ENCODE measurements at regions not wholly inside any gene's neighbourhood (a gene's known extent, or its start where the extent isn't known, plus 50 kb on each side); places are given as distances from the start of the nearest gene placed in this dataset.
A peak's percentile ranks its signal among the peaks of the same experiment; 100 is the strongest.

DNA sequence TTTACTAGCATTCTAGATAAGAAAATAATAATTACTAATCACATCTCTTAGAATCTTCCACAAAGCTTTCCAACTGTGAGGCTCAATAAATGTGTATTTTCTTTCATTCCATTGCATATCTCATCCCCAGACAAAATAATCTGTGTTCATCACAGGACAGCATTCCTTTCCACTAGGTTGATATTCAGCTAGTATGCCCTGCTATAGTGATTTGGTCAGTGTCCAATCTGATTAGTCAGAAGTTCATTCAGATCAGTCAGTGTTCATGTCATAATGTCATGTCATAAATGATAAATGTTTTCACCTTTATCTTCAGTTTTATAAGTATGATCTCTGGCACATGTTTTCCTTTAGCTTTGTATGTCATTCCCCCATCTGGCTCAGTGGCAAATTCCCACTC, 611.4 kb downstream of the KCTD8 start:
- H3K4me1 ChIP-seq (ENCODE audit: insufficient read depth), result no peaks in the 10 kb centered on the region
- TF ChIP-seq EP300 (IDR thresholded peaks at IDR 0.05) (no peak), POLR2A (IDR thresholded peaks at IDR 0.05) (no peak)
- TF ChIP-seq, protein P1, sequence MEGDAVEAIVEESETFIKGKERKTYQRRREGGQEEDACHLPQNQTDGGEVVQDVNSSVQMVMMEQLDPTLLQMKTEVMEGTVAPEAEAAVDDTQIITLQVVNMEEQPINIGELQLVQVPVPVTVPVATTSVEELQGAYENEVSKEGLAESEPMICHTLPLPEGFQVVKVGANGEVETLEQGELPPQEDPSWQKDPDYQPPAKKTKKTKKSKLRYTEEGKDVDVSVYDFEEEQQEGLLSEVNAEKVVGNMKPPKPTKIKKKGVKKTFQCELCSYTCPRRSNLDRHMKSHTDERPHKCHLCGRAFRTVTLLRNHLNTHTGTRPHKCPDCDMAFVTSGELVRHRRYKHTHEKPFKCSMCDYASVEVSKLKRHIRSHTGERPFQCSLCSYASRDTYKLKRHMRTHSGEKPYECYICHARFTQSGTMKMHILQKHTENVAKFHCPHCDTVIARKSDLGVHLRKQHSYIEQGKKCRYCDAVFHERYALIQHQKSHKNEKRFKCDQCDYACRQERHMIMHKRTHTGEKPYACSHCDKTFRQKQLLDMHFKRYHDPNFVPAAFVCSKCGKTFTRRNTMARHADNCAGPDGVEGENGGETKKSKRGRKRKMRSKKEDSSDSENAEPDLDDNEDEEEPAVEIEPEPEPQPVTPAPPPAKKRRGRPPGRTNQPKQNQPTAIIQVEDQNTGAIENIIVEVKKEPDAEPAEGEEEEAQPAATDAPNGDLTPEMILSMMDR (IDR thresholded peaks at IDR 0.05), result no peak
- no peaks in the 10 kb centered on the region for H3K27me3 ChIP-seq
- no peak for DNase-seq
- no peaks in the 10 kb centered on the region for H3K36me3 ChIP-seq
- H3K27ac ChIP-seq, result no peak overlapping the region
- intact Hi-C loops (cut with DNase I), result no loop called here
- no peak overlapping the region for H3K4me3 ChIP-seq
- H3K9me3 ChIP-seq, result no peaks in the 10 kb centered on the region

DNA sequence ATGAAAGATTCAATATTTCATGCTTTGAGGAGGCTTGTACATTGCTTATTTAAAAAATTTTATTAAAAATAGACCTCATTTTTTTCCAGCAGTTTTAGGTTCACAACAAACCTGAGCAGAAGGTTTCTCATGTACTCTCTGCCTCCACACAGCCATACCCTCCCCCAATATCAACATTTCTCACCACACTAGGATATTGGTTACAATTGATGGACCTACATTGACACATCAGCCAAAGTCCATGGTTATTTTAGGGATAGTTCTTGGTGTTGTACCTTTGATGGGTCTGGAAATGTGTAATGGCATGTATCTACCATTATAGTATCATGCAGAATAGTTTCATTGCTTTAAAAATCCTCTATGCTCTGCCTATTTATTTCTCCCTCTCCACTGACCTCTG, 611.0 kb downstream of the KCTD8 start:
- Histone ChIP-seq H3K4me3 (no peak overlapping the region), H3K9me3 (no peaks in the 10 kb centered on the region), H3K36me3 (no peaks in the 10 kb centered on the region), H3K4me1 (ENCODE audit: insufficient read depth) (no peaks in the 10 kb centered on the region), H3K27ac (no peak overlapping the region), H3K27me3 (no peaks in the 10 kb centered on the region)
- intact Hi-C loops (cut with DNase I), result no loop called here
- TF ChIP-seq POLR2A (IDR thresholded peaks at IDR 0.05), result no peak
- no peak for TF ChIP-seq EP300 (IDR thresholded peaks at IDR 0.05)
- TF ChIP-seq, protein P1 (IDR thresholded peaks at IDR 0.05), result no peak
- no peak for DNase-seq

DNA sequence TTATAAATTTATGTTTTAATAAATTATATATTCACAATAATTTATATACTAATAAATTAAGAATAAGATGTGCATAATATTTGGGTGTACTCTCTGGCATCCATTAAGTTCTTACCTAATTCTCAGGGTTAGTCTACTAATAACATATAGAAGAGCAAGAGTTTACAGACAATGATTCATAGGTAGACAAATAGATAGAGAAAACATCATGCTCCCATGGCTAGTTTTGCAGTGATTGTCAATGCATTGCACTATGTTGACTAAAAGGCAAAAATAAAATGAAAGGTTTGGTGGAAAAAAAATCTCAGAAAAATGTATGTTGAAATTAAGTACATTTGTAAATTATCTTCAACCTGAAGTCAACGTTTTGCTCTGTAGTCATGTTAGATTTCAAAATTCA, 606.0 kb downstream of the KCTD8 start:
- WGBS, 3 donors, result 64 to 70% (median 65%) methylated on average over 1 of the region's 1 CpG

DNA sequence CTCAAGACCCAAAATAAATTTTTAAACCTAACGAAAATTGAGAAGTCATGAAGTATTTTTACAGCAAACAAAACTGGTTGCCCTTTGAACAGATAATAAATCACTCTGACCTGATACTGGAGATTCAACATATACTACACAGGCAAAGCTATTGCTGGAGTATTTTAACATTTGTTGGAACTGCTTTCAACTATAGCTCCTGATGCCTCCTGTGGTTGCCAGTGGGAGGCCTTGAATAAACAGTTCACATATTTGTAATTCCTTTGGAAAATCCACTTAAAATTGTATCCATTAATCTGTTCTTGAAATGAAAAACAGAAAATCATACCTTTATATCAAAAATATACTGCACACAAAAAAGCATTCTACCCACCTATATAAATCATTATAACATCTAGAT, 605.1 kb downstream of the KCTD8 start:
- WGBS, 3 donors, result 17 to 31% (median 28%) methylated on average over 1 of the region's 1 CpG
- intact Hi-C loops (cut with DNase I), result no loop called here
- H3K4me3 ChIP-seq, result no peak overlapping the region
- no peak overlapping the region for H3K27ac ChIP-seq
- DNase-seq, result no peak
- H3K4me1 ChIP-seq (ENCODE audit: insufficient read depth), result no peaks in the 10 kb centered on the region
- no peaks in the 10 kb centered on the region for H3K27me3 ChIP-seq
- TF ChIP-seq, protein P1 (IDR thresholded peaks at IDR 0.05), result no peak
- no peak for TF ChIP-seq POLR2A (IDR thresholded peaks at IDR 0.05)
- TF ChIP-seq EP300 (IDR thresholded peaks at IDR 0.05), result no peak
- no peaks in the 10 kb centered on the region for H3K36me3 ChIP-seq
- H3K9me3 ChIP-seq, result no peaks in the 10 kb centered on the region

More for the DNA sequence above, 606.0 kb downstream of the KCTD8 start:
- TF ChIP-seq POLR2A (IDR thresholded peaks at IDR 0.05) (no peak), EP300 (IDR thresholded peaks at IDR 0.05) (no peak)
- TF ChIP-seq, protein P1 (IDR thresholded peaks at IDR 0.05), result no peak
- intact Hi-C loops (cut with DNase I), result no loop called here
- Histone ChIP-seq H3K4me1 (ENCODE audit: insufficient read depth) (no peaks in the 10 kb centered on the region), H3K9me3 (no peaks in the 10 kb centered on the region), H3K27ac (no peak overlapping the region), H3K4me3 (no peak overlapping the region), H3K36me3 (no peaks in the 10 kb centered on the region), H3K27me3 (no peaks in the 10 kb centered on the region)
- no peak for DNase-seq

DNA sequence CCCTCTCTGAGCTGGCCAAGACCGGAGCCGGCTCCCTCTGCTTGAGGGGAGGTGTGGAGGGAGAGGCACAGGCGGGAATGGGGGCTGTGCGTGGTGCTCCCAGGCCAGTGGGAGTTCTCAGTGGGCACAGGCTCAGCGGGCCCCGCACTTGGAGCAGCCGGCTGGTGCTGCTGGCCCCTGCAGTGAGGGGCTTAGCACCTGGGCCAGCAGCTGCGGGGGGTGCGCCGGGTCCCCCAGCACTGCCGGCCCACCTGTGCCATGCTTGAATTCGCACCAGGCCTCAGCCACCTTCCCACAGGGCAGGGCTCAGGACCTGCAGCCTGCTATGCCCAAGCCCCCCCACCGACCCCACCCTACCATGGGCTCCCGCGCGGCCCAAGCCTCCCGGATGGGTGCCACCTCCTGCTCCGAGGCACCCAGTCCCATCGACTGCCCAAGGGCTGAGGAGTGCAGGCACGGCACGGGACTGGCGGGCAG, 602.5 kb downstream of the KCTD8 start:
- H3K27ac ChIP-seq, result no peak overlapping the region
- H3K4me1 ChIP-seq (ENCODE audit: insufficient read depth), result no peaks in the 10 kb centered on the region
- intact Hi-C loops (cut with DNase I), result no loop called here
- TF ChIP-seq EP300 (IDR thresholded peaks at IDR 0.05) (no peak), POLR2A (IDR thresholded peaks at IDR 0.05) (no peak)
- TF ChIP-seq, protein P1 (IDR thresholded peaks at IDR 0.05), result no peak
- WGBS, 3 donors, result 92 to 98% (median 94%) methylated on average over 17 to 22 of the region's 22 CpGs
- H3K9me3 ChIP-seq, result no peaks in the 10 kb centered on the region
- no peaks in the 10 kb centered on the region for H3K36me3 ChIP-seq
- peak in 1 of 5 donors; percentile 7 for DNase-seq
- no peak overlapping the region for H3K4me3 ChIP-seq
- H3K27me3 ChIP-seq, result no peaks in the 10 kb centered on the region
